ENCODE measurements at regions not wholly inside any gene's neighbourhood (a gene's known extent, or its start where the extent isn't known, plus 50 kb on each side); places are given as distances from the start of the nearest gene placed in this dataset.

DNA sequence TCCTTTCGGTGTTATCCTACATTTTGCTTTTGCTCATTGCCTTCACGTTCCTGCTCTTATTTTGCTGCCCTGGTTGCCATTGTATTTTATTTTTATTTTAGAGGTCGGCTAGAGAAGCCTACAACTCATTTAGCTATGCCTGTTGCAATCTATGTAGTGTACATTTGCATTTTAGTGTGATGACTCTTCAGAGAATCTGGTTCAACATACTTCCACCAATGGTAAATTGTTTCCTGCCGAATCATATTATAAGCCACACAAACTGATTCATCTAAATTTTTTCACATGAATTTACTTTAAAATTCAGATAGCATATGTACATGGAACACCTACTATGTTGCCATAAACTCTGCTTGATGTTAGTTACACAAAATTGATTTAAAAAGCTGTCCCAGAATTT is 1596.9 kb downstream of the PLA2G4A start:
- peak; percentile 2 for DNase-seq (ENCODE audit: low spot score)

DNA sequence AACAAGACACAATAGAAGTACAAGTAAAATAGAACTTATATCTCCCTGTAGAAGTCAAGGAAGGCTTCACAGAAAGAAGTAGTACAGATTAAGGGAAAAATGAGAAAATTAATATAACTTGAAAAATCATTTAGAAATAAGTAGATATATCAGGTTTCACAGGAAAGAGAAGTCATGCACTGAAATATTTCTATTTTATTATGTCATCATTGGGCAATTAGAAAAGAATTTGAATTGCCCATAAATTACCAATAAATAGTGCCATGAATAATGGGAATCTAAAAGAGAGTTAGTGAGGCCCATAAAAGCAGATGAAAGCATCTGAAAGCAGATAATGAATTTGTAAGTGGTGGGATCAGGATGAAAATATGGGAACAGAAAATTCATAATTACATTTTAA is 1597.8 kb downstream of the PLA2G4A start:
- no peak for DNase-seq (ENCODE audit: low spot score)

DNA sequence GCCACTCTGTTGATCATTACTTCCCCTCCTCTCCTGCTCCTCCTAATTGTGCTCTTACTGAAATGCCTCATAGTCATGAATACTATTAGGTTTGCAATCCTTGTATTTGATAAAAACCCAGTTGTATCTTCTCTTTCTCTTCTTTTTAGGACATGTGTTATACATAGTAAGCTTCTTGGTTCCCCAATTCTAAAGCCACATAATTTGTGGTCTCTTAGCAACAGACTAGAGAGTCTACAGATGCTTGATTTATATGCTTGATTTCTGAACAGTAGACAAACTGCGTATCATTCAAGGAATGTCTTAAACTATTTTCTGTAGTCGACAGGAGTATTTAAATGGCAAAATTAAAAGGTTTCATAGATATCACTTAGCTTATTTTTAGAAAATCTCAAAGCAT is 1598.9 kb downstream of the PLA2G4A start:
- no peak for DNase-seq (ENCODE audit: low spot score)

DNA sequence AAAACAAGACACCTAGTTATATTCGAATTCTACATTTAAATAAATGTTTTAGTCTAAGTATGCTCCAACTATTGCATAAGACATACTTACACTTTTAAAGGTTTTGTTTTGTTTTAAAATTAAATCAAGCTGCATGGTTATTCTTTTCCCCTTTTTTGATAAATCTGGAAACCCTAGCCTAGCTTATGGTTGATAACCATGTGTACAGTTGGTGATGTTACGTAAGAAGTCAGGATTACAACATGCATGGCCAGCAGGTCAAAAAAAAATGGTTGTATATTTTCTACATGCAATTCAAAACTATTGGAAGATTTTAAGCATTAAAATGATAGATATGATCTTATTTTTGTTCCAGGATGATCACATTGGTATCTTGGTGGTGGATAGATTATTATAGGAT is 1600.6 kb downstream of the PLA2G4A start:
- no peak for DNase-seq (ENCODE audit: low spot score)

DNA sequence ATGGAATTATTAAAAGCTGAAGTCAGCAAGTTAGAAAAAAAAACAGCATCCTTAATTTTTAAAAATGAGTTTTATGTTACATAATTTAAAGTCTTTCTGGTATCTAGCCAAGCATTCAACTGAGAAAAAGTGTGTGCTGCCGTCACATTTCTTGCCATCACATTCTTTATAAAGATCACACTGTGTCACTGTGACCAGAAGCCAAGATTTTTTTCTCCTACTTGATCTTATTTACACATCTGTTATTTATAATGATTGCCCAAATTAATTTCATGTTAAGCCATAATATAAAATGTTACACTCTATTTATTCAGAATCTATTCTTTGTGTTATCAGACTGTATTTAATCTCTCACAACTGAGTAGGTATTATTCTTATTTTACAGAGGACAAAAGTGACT is 1603.7 kb downstream of the PLA2G4A start:
- DNase-seq (ENCODE audit: low spot score), result no peak

DNA sequence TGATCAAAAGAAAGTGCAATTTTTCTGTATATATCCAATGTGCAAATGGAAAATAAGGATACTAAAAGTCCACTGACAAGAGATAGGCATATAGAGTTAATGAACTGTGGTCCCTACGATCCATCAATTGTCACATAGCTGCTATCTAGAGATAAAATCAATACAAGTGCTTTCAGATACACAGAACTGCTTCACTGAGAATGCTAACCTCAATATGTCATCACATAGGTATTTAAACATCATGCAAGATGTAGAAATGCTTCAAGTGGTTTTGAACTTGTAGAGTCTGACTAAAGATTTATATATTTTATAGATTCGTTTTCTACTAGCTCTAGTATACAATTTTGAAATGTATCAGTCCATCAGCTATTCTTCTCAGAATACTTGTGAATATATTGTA is 1604.7 kb downstream of the PLA2G4A start:
- DNase-seq (ENCODE audit: low spot score), result no peak

DNA sequence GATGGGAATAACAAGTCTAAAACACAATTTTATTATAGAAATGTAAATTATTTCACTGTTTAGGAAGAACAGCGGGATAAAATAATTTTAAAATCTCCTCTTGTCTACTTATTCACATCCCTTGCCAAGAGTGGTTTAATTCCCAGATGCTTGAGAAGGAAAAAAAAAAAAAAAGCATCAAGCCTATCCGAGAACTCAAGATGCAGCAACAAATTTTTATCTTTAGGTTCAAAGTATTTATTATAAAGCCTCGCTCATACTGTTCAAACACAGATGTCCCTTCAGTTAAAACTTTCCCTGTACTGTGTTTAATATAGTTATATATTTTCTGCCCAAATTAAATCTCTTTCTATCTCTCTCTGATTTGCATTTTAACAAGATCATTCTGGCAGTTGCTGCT is 1615.8 kb downstream of the PLA2G4A start:
- no peak for DNase-seq (ENCODE audit: low spot score)

DNA sequence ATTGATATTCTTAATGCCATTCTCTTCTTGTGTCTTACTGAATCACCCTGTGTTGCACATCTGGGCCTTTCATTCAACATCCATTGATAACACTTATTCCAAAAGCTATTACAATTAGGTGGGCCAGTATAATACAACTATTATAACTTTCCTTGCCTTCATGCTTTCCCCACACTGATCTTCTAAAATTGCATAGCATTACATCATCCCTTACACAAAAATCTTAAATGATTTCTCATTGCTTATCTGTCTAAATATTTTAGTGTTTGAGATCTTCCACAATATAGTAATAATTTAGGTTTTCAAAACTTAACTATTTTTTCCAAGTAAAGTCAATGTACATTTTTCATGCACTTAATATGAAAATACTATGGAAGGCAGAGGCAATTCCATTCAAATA is 1634.1 kb downstream of the PLA2G4A start:
- DNase-seq (ENCODE audit: low spot score), result no peak

DNA sequence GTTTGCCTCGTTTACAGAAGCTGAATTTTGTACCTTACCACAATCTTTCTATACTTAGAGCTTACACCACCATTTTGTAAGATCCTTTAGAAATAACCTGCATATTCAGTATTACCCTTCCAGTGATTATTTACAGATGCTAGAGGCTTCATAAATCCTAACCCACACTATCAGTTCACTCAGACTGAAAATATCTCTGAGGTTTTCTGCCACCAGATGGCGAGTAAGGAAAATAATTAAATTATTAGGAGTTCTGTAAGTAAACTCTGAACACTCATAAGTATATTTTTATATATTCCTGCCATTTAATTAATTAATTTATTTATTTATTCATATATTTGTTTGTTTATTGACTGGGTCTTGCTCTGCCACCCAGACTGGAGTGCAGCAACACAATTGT is 1635.2 kb downstream of the PLA2G4A start:
- DNase-seq (ENCODE audit: low spot score), result no peak

DNA sequence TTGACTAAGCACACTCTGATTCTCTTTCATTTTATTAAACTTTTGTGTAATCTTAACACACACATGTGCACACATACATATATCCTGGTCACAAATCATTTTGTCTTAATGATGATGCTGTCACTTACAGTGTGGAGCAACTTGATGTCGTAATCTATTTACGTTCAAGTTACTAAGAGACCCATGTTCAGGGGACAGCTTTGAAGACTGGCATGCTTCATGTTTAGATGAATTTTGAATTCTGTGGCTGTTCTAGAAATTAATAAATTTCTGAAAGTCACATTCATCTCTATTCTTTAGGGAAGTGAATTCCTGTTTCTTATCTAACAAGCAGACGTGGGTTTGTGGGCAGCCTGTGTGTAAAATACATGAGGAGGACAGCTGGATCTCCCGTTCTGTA is 1637.8 kb downstream of the PLA2G4A start:
- no peak for DNase-seq (ENCODE audit: low spot score)

DNA sequence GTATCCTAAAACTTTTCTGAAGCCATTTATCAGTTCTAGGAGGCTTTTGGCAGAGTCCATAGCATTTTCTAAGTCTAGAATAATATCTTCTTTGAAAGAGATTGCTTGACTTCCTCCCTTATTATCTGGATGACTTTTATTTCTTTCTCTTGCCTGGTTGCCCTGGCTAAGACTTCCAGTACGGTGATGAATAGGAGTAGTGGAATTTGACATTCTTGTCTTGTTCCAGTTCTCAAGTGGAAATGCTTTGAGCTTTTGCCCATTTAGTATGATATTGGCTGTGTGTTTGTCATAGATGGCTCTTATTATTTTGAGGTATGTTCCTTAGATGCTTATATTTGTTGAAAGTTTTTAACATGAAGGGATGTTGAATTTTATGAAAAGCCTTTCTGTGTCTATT is 1647.9 kb downstream of the PLA2G4A start:
- DNase-seq (ENCODE audit: low spot score), result no peak

DNA sequence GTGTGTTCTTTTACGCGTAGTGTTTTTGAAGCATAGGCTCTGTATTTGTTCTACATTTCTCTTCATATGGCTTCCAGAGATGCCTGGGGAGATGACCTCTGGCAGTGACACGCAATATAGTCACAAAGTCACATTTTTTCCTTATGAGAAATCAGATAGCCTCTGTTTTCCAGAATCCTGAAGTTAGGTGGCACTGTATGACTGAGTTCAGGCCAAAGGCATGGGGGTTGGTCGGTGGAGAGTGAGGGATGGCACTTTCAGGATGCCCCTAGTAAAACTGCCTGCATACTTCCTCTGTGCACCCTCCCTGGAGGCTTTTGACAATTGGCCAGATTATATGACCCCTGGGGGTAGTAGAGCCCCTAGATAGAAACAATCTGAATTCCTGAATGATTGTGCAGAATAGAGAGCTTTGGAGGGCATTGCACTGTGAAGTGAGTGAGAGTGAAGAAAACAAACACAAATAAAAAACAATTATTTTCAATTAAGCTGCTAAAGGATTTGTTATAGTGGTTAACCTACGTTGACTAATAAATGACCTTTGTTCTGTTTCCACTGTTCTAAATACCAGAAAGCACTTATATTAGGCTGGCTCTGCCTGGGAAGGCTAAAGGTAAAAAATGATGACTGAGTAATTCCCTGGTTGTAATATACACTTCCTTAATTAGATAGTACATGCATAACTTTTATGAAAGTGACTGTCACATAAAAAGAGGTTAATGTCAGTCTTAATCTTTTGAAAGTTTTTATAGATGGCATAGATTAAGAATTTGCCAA is 1660.8 kb downstream of the PLA2G4A start:
- no peak for DNase-seq (ENCODE audit: low spot score)

DNA sequence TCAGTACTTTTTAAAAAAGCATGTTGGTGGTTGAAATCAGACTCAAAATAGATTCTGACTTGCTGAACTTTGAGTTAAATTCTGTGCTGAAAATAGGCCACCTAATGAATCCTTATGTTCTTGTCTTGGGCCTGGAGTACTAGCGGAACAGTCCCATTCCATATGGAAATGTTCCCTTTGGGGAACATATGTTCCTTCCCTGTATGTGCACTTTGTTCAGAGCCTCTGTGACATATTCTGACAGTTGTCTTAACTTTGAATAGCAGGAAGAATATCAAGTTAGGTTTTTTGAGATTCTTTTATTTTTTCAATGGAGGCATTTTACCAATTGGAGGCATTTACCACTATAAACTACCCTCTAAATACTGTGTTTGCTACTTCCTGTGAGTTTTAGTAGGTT is 1667.8 kb downstream of the PLA2G4A start:
- no peak for DNase-seq (ENCODE audit: low spot score)

DNA sequence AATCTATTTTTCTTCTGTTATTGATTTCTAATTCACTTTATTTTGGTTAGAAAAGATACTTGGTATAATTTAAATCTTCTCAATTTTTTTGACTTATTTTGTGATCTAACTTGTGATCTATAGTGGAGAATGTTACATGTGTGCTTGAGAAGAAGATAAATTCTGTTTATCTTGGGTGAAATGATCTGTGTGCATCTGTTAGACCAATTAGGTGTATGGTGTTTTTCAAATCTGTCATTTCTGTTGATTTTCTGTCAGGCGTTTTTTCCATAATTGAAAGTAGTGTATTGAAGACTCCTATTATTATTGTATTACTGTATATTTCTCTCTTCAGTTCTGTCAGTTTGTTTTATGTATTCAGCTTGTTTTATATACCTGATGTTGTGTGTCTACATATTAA is 1668.3 kb downstream of the PLA2G4A start:
- DNase-seq (ENCODE audit: low spot score), result no peak

DNA sequence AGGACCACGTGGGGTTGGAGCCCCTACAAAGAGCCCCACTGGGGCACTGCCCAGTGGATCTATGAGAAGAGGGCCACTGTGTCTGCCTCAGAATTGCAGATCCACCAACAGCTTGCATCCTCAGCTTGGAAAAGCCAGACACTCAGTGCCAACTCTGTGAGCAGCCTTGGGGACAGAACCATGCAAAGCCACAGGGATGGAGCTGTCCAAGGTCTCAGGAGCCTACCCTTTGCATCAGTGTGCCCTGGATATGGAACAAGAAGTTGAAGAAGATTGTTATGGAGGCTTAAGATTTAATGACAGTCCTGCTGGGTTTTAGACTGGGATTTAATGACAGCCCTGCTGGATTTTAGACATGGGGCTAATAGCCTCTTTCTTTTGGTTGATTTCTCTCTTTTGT is 1670.9 kb downstream of the PLA2G4A start:
- no peak for DNase-seq (ENCODE audit: low spot score)

DNA sequence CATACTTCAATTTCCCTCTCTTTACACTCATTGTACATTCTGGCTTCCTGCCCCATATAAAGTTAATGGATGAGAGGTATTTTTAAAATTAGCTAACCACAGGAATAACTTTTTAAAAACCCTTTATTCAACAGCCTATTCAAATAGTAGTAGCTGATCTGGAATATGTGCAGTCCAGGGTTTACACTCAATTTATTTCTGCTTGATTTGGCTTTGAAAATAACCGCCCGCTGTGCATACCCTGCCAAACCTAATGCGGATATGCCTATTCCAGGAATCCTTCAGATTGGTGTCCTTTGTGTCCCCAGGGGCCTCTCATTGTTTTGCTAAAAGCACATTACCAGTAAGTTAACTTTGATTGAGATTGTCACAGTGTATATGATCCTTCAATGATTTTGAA is 1686.2 kb downstream of the PLA2G4A start:
- no peak for DNase-seq (ENCODE audit: low spot score)

DNA sequence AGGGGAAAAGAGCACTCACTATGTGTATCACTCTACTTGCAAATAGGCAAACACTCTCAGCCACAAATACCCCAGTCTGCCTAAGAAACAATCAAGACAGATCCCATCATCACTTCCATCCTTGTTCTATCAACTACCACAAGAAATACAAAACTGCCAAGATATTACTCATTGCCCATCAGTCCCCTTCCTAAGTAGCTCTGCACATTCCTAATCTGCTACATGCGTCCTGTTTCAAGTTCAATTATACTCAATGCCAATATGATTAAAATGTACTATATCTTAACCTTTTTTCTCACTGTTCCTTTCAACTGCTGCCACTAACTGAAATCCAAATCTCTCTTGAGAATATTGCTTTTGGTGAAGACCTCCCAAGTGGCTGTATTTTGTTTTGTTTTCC is 1688.4 kb downstream of the PLA2G4A start:
- DNase-seq (ENCODE audit: low spot score), result no peak

DNA sequence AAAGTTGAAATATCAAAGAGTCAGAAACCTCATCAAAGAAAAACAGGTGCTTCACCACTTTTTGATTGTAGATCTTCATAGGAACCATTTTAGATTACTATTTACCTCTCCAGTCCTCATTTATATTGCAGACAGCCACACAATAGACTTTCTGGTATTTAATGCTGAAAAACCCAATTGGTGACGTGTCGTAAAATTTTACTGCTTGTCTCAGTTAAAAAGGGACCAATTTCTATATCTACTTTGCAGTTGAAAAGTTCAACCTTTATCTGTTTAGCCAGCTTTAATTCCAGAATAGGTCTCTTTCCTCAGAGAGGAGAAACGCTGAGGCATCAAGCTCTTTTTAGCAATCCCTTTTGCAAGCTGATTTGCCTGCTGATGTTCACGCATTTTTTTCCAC is 1722.4 kb downstream of the PLA2G4A start:
- DNase-seq (ENCODE audit: low spot score), result no peak

DNA sequence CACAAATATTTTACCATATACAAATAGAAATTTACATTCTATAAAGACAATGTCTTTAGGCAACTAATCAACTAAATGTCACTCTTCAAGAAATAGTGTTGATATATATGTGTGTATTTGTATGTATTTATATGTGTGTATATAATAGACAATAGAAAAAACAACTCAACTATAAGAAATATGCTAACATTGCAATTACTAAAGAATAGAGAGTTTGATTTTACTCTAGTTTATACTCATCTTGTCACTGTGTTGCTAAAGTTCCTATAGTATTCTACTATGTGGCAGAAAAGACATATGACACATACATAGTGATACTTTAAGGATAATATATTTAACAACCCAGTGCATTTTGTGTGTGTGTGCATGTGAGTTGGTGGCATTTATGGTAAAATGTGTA is 1728.3 kb downstream of the PLA2G4A start:
- DNase-seq (ENCODE audit: low spot score), result no peak

DNA sequence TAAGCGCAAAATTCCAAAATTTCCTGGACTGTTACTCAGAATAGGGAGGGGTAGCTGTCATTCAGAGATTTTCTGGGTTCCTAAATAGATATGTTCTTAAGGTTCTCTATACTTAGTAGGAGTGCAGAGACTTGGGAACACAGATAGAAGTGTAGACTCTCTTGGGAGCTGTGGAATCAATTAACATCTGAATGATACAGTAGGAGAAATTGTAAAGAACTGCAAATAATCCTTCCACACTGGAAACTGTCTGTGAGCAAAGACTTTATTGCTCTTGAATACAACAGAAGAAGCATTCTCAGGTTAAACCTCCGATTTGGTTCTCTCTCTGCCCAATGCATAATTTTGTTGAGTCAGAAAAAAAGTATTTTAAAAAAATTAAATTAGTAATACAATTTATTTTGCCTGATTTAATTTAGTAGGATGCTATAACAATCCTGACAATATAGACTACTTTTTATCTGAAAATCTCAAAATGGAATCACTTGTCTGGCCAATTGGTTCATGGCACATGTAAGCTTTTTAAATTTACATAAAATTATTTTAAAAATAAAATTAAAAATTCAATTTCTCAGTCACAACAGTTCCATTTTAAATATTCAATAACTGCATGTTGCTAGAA is 1754.3 kb downstream of the PLA2G4A start:
- no peak for DNase-seq (ENCODE audit: low spot score)

DNA sequence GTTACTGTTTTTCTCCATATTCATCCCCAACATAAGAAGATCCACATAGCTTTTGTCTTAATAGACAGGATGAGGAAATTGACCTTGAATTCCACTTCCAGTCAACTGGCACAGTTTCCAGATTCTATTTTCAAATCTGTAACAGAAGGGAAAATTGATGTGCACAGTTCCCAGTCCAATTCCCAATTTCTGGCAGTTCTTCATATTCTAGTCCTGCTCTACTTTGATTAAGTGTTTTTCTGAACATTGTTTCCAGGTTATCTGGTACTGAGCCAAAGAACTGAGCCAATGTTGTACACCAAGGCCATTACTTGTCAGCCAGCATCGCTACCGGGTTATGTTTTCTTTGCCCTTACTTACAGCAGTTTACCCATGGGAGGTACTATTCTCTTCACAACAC is 1755.4 kb downstream of the PLA2G4A start:
- DNase-seq (ENCODE audit: low spot score), result no peak

DNA sequence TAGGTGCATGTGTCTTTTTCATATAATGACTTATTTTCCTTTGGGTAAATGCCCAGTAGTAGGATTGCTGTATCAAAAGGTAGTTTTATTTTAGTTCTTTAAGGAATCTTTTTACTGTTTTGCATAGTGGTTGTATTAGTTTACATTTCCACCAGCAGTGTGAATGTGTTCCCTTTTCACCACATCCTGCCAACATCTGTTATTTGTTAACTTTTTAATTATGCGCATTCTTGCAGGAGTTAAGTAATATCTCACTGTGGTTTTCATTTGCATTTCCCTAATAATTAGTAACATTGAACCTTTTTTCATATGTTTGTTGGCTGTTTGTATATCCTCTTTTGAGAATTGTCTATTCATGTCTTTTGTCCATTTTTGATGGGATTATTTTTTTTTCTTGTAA is 1761.9 kb downstream of the PLA2G4A start:
- no peak for DNase-seq (ENCODE audit: low spot score)

DNA sequence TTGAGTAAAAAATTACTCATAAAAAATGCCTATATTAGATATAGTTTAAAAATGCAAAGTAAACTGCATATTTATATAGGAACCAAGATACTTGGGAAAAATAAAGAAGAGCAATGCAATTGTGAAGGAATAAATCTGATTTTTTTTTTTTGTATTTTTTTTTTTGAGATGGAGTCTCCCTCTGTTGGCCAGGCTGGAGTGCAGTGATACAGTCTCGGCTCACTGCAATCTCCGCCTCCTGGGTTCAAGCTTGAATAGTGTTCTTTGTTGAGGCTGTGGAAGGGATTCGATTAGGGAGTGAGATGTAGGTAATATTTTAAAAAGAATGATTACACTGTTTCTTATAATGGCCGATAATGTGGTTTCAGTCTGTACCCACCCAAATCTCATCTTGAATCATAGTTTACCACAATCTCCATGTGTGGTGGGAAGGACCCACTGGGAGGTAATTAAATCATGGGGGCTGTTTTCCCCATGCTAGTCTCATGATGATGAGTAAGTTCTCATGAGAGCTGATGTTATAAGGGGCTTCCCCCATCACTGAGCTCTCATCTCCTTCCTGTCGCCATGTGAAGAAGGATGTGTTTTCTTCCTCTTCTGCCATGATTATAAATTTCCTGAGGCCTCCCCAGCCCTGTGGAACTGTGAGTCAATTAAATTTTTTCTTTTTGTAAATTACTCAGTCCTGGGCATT is 1765.9 kb downstream of the PLA2G4A start:
- DNase-seq (ENCODE audit: low spot score), result no peak

DNA sequence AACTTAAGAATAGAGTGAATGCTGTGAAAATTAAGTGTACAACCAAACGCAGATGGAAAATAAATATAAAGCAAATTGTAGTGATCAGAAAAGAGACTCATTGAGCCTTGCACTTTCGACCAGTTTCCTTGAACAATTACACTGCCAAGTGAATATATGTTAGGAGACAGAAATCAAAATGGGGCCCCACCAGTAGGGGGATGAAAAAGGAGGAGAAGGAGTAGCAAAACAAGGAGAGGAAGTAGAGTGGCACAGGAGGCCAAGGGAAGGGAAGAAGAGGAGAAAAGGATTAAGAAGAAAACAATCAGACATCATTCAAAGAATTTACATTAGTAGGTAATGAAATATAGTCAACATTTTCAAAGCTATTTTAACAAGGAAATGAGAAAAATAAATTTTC is 1770.6 kb downstream of the PLA2G4A start:
- DNase-seq (ENCODE audit: low spot score), result no peak
